ENCODE measurements at regions not wholly inside any gene's neighbourhood (a gene's known extent, or its start where the extent isn't known, plus 50 kb on each side); places are given as distances from the start of the nearest gene placed in this dataset.
"Not testable (repeated sequence)": the region's sequence is repeated elsewhere in the genome, so short reads cannot be mapped to it uniquely, and the experiment has no call there.

- no peak for DNase-seq
Measured at GRCh38 chr14:105897725-105898113, 371.3 kb downstream of the TMEM121 start.

GRCh38 chr14:105898482-105899010, 372.2 kb downstream of the TMEM121 start:
- no peak for DNase-seq

GRCh38 chr14:105899071-105899641, 372.8 kb downstream of the TMEM121 start:
- DNase-seq = no peak

- no peak for DNase-seq
Measured at GRCh38 chr14:105899657-105900397, 373.4 kb downstream of the TMEM121 start.

GRCh38 chr14:105900398-105901160, 374.2 kb downstream of the TMEM121 start:
- no peak for DNase-seq

- no peak for DNase-seq
Measured at GRCh38 chr14:105901226-105901625, 374.8 kb downstream of the TMEM121 start.

GRCh38 chr14:105902131-105902898, 375.9 kb downstream of the TMEM121 start:
- no peak for DNase-seq

- not testable (repeated sequence) for DNase-seq
Measured at GRCh38 chr14:105902899-105903165, 376.4 kb downstream of the TMEM121 start.

- DNase-seq = no peak
Measured at GRCh38 chr14:105903971-105904370, 377.6 kb downstream of the TMEM121 start.

- no peak for DNase-seq
Measured at GRCh38 chr14:105904379-105904778, 378.0 kb downstream of the TMEM121 start.

GRCh38 chr14:105905456-105905855, 379.1 kb downstream of the TMEM121 start:
- DNase-seq = no peak

GRCh38 chr14:105907276-105907675, 380.9 kb downstream of the TMEM121 start:
- DNase-seq = no peak

GRCh38 chr14:105908006-105908405, 381.6 kb downstream of the TMEM121 start:
- no peak for DNase-seq

- no peak for DNase-seq
Measured at GRCh38 chr14:105908481-105908911, 382.1 kb downstream of the TMEM121 start.

- DNase-seq = no peak
Measured at GRCh38 chr14:105909046-105909827, 382.9 kb downstream of the TMEM121 start.

- DNase-seq = not testable (repeated sequence)
Measured at GRCh38 chr14:105909828-105910120, 383.4 kb downstream of the TMEM121 start.

- DNase-seq = no peak
Measured at GRCh38 chr14:105910426-105910825, 384.0 kb downstream of the TMEM121 start.

GRCh38 chr14:105911006-105911847, 384.8 kb downstream of the TMEM121 start:
- DNase-seq = no peak

GRCh38 chr14:105911848-105912292, 385.5 kb downstream of the TMEM121 start:
- DNase-seq = not testable (repeated sequence)

GRCh38 chr14:105912641-105913180, 386.3 kb downstream of the TMEM121 start:
- DNase-seq = no peak

- DNase-seq = no peak
Measured at GRCh38 chr14:105913221-105913620, 386.8 kb downstream of the TMEM121 start.

Data from NCI-H524 treated with DMSO at 0.1 percent for 48 hours (cell line).